GM11168 (cell line): ENCODE measurements at regions not wholly inside any gene's neighbourhood (a gene's known extent, or its start where the extent isn't known, plus 50 kb on each side); places are given as distances from the start of the nearest gene placed in this dataset.
"Not testable (repeated sequence)": the region's sequence is repeated elsewhere in the genome, so short reads cannot be mapped to it uniquely, and the experiment has no call there.

Experiments used
- in situ Hi-C: fragments of 300-500 bp; cut with MboI; formaldehyde crosslinking; loops from one replicate; pipeline ENCODE4 v1.12.0; 2022; ENCODE audit warnings: low sequenced_read_pairs; ENCODE audit not compliant: unreplicated experiment

DNA sequence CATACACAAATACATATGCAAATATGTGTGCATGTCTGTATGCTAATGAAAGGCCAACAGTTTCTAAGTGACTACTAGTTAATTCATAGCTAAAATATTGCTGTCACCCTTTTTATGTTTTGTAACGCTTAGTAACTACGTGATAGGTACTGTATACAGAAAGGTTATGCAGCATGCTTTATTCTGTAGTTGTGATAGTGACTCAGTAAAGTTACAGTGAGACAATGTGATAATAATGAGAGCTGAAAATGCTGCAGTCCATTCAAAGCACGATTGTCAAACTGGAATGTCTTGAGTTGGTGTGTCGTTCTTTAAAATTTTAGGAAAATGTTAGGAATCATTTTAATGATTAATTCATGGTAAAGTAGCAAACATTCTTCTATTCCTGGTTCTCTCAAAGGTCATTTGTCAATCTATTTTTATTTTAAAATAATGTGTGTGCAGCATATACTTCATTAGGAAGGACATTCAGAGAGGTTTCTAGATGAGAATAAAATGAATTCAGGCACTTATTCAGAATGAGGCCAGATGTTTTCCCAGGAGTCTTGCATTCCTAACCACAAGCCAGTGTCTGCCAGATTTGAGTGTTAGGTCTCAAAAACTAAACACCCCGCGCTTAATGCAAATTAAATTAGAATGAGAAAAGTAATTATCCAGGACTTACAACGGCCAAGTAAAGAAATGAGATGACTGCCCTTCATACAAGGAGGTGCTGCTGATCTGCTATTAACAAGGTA lies 408.8 kb upstream of the FZD8 start:
- in situ Hi-C loops, result no loop called here

DNA sequence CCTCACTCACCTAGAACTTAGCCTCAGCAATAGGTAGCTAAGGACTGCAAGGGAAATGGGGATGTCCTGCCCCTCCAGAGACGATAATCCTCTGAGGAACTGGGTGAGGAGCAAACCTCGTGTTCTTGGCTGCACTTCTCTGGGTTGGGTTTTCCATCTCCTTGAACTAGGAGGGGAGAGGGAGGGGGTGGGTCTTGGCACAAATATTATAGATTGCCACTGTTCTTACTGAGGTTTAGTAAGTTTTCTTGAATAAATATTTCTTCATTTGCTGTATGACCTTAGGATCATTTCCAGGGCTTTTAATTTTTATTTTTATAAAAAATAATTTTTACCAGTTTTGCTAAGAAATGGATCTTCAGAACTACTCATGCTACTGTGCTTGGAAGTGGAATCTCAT lies 406.7 kb upstream of the FZD8 start:
- in situ Hi-C loops, result no loop called here

DNA sequence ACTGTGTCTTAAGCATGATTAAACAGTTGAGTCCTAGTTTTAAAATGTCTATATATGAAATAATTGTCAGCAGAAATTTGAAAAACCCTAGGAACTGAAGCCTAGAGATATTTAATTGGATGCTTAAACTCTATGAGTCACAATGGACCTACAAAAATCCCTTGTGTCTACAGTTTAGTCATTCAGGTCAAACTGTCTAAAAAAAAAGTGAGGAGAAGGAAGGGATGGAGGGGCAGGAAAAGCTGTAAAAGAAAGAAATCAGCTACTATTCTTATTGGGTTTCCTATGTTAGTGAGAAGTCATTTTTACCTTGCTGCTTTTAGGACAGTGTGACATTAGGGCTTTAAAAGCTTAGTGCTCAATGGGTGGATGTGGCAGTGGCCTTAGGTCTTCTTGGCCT lies 406.1 kb upstream of the FZD8 start:
- in situ Hi-C loops, result no loop called here

DNA sequence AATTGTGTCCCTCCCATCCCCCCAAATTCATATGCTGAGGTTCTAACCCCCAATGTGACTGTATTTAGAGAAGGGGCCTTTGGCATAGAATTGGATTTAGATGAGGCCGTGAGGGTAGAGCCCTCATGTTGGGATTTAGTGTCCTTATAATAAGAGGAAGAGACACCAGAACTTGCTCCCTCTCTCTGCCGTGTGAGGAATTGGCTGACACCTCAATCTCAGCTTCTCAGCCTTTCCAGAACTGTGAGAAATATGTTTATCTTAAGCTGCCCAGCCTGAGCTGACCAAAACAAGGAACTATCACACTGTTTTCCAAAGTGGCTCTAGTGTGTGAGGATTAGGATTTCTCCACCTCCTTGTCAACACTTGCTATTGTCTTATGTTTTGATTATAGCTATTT lies 400.0 kb upstream of the FZD8 start:
- in situ Hi-C loops, result no loop called here

DNA sequence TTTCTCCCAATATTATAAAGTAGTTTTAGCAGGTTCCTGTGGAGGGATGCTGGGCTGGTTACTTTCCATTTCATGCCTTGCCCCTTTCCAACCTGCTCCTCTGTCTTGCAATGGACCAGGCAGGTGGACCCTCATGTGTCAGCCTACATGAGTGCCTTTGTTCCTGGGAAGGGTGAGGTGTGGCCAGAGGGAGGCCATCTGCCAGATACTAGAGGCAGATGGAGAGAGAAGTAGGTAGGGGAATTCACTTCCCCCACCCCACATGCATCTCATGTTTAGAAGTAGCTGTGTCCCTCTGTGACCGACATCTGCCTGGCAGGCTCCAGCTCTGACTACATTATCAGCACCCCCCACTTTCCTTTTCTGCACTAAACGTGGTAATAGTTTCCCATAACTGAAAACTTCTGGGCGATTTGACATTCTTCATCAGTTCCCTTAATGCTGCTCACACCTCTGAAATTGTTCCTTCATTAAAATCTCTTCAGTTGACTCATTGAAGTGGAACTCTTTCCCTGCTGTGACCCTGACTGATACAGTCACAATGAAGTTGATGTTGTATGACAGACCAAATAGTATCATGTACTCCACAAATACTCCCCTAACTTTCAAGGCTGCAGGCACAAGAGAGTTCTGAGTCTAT lies 396.3 kb upstream of the FZD8 start:
- in situ Hi-C loops, result no loop called here

DNA sequence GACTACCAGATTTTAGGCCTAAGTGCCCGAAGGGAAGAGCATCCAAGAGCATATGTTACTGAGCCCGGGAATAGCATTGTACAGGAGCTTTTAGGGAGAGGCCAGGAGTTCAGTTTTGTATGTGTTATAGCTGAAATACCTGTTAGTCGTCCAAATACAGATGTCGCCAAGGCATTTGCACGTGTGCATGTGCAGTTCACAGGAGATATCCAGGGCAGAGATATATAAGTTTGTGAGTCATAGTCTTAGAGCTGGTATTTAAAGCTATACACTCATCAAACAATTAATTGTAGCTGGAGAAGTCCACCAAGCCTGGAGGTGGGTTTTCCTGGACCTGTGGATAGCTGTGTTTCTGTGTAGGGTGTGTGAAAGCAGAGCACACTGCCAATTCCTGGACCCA lies 394.0 kb upstream of the FZD8 start:
- in situ Hi-C loops, result no loop called here

DNA sequence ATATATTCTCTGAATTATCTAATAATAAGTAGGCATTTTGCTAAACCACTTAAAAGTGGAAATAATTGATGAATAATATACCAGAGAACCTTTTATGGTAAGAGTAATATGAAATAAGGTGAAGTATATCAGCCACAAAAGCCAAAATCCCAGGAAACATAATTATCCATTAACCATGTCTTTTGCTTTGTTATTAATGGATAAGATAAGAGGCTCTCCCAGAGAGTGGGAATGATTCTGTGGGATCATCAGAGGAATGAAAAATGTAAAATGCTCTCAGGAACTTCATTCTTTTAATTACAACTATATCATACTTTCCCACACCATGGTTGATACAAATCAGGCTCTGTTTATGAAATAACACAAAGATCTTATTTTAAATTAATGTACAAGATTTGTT lies 391.7 kb upstream of the FZD8 start:
- in situ Hi-C loops, result no loop called here

DNA sequence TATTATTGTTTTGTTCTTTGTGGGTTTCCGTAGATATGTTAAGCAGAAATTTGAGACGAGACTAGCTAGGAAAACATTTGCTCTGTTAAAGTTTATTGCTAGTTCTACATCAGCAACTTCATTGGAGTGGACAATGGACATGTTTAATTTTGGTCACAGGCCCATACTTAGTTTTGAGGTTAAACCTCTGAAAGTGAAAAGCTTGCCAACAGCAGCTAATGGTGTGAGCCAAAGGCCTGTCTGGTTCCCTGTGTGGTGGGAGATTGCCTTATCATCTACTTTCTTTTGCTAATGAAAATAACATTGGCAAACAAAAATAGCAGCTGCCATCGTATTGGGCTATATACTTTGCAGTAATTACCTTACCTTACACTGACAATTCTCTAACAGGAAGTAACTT lies 388.4 kb upstream of the FZD8 start:
- in situ Hi-C loops, result no loop called here

DNA sequence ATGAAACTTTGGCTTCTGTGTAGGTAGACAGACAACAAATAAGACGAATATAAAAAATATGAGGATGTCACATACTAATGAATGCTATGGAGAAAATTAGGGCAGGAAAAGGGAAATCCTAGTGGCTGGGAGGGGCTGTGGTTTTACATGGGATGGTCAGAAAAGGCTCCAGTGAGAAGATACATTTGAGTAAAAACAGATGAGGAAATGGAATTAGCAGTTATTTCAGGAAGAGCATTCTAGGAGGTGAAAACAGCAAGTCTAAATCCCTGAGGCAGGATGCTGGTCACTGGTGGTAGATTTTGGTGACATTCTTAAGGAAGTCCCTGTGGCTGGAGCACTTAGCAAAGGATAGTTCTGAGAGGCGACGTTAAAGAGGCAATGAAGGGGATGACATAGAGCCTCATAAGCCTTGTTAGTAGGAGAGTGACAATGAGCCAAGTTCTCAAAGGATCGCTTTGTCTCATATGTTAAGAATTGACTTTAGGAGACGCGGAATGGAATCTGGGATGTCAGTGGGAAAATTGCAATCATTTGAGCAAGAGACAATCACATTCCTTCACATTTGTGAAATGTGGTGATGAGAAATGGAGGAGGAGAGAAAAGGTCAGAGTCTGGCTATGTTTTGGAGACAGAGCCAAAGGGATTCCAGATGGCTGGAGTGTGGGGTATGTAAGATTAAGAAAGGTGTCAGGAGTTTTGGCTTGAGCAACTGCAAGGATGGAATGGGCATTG lies 384.7 kb upstream of the FZD8 start:
- in situ Hi-C loops, result no loop called here

DNA sequence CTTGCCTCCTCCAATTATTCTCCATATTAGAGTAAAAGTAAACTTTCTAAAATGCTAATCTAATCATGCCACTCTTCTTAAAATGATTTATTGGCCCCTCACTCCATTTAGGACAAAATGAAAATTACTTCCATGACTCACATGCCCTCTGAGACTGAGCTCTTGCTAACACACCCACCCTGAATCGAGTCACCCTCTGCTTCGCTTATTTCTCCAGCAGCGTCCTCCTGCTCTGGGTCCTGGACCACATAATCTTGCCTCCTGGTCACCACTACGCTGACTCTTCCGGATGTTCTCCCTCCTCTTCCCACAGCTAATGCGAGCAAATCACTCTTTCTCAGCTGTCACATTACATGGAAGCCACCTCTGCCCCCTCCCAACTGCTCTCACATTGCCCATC lies 384.0 kb upstream of the FZD8 start:
- in situ Hi-C loops, result no loop called here

DNA sequence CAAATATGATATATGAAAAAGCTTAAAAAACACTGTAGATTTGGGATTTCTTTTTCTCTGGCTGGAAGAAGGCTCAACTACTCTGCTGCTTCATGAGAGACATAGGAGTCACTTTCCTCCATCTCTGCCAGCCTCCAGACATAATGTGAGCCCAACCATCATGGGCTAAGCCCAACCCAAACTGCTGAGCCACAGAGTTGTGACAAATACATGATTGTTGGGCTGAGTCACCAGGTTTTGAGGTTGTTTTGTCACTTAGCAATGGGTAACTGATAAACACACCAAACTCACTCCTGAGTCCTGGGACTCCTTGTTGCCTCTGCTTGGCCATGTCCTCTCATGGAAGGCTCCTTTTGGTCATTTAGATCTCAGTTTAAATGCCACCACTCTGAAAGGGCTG lies 381.8 kb upstream of the FZD8 start:
- in situ Hi-C loops, result no loop called here

DNA sequence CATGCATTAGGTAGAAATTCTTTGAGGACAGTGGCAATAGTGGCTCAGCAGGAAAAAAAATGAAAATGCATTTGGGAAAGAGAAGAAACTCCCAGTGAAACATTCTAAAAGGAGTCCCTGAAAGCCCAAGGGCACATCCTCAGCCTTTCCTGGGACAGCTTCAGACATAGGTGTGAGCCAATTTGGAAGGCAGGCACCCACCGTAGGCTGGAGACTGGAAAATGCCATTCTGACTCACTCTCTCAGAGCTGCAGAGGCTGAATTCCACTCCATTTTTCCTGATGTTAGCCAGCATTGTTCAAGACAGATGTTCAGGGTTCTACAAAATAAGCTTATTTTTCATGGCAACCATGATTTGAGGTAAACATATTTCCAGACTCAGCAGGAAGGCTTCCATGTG lies 379.0 kb upstream of the FZD8 start:
- in situ Hi-C loops, result no loop called here

DNA sequence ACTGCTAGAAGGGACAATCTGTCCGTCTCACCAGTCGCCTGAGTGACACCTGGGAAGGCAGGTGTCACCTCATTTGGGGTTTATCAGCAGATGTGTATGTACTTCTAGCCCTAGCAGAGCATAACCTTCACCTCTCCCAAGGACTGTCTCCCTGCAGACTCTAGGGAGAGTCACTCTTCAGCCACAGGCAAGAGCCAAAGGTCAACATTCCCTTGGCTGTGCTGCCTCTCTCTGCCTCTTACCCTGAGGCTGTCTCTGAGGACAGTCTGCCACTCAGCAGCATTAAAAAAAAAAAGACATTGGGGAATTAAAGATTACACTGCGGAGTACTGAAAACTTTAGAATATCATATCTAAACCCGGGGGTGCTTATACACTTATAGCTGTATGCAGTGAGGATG lies 377.7 kb upstream of the FZD8 start:
- in situ Hi-C loops, result no loop called here

DNA sequence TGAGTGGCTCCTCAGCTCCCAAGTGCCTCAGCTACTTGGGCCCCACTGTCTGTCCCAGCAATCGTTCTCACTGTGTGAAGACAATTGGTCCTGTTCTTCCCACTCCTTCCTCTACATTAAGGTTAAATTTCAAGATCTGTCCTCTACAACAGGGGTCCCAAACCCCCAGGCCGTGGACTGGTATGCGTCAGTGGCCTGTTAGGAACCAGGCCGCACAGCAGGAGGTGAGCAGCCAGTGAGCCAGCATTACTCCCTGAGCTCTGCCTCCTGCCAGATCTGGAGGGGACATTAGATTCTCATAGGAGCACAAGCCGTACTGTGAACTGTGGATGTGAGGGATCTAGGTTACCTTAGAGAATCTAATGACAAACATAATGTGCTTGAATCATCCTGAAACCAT lies 376.9 kb upstream of the FZD8 start:
- in situ Hi-C loops, result no loop called here

DNA sequence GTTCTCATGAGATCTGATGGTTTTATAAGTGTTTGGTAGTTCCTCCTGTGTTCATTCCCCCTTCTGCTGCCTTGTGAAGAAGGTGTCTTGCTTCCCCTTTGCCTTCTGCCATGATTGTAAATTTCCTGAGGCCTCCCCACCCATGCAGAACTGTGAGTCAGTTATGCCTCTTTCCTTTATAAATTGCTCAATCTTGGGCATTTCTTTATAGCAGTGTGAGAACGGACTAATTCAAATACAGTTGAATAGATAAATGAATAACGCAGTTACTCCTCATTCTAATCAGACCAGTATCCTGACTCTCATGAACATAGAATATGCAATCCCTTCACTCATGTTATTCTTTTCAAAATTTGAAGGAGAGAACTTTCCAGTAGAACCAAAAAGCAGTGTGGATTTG lies 375.0 kb upstream of the FZD8 start:
- in situ Hi-C loops, result no loop called here

DNA sequence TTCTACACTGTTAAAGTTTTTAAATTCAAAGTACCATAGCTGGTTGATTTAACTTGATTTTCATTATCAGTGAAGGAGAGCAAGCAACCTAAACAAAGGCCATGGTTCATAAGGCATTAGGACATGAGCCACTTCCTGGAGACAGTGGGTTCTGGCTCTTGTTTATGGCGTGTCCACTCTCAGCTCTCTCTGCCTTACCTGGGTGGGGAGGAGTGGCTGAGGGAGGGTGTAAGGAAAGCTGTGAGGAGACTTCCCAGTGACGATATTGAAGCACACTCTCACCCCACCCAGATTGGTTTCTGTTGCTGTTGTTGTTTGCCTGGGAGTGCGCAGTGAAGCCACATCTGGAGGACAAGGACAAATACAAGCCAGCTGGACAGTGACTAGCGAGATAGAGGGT lies 365.3 kb upstream of the FZD8 start:
- in situ Hi-C loops, result no loop called here

DNA sequence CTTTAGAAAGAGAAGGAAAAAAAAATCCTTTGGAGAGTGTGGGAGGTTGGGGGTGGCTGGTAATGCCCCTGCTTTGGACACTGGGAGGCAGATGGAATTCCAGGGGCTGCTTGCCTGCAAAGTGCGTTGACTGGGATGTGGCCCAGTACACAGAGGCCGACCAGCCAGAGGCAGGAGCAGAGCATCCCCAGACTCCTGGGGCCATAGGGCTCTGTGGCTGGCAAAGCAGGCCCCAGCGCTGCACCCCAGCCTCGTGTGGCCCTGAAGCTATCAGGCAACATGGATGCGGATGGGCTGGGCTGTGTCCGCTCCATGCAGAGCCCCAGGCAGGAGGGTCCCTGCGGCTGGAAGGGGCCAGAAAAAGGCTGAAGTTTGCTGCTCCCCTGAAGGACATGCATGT lies 361.6 kb upstream of the FZD8 start:
- in situ Hi-C loops, result no loop called here

DNA sequence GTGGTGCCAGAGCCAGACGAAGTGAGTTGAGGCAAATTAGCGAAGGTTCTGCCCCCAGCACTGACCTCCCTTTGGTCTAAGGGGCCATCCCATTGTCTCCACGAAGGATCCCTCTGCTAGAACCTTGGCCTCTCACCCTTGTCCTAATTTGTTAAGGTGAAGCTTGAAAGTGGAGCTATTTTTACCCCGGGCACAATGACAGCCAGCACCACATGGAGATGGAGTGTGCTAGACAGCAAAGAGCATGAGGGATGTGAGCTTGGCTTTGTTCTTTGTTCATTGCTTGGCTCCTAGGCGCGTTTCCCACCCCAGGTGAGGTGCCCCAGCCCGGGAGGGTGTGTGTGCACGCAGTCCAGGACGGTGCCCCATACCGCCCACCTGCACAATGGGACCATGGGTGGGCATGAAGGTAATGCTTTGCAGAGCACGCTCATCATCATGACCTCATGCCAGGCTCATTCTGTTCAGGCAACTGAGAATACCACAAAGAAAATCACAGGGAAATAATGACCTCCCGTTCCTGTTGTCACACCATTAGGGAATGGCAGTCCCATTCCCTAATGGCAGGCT lies 361.0 kb upstream of the FZD8 start:
- in situ Hi-C loops, result no loop called here

DNA sequence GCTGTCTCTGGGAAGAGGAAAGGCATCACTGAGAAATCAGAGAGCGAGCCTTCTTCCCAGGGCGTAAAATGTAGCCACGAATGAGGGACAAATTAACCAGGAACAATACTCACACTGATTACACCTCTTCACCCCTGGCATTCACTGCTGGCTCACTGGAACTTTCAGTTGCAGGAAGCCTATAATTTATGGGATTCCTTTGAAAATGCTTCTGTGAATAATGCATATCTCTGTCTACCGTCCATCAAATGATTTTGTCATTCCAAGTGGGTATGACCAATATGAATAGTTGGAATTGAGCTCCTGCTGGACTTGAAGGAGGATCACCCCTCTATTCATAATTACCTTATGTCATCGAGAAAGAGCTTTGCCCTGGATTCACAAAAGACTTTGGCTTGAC lies 360.3 kb upstream of the FZD8 start:
- in situ Hi-C loops, result no loop called here

DNA sequence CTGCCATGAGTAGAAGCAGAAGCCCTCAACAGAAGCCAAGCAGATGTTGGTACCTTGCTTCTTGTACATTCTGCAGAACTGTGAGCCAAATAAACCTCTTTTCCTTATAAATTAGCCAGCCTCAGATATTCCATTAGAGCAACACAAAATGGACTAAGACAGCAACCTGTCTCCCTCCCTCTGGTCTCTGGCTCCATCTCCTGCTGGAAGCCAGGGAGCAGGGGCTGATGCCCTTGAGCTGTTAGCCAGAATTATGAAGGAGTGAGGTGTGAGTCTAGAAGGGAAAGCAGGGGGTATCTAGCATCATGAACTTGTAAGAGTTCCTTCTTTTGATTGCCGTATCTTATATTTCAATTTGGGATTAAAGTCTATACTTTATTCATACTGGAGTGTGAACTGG lies 358.7 kb upstream of the FZD8 start:
- in situ Hi-C loops, result not testable (repeated sequence)

DNA sequence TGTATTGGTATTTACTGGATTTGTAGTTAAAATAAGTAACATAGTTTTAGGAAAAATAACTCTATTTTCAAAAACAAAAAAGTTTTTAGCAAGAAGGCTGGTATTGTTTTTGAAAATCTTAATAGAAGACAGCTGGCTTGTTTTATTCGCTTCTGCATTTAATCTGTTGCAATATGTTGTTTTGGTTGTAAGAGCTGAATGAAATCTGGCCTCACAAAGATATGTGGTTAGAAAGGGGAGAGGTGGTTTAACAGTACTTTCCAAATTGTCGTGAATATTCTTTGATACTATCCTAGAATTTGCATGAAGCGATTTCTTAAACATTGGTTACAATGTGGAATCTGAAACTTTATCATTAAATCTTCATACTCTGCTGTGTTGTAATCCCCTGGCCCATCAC lies 355.9 kb upstream of the FZD8 start:
- in situ Hi-C loops, result no loop called here
